Fibroblast of lung (primary cell): ENCODE measurements at regions not wholly inside any gene's neighbourhood (a gene's known extent, or its start where the extent isn't known, plus 50 kb on each side); places are given as distances from the start of the nearest gene placed in this dataset.
A peak's percentile ranks its signal among the peaks of the same experiment; 100 is the strongest.

Experiments used
- DNase-seq, 2 donors: peaks; one replicate each; pipeline versions ENCODE4 v3.0.0 to v3.0.0-alpha.2; 2010; ENCODE audit warnings: low read depth in 2 of 2
- H2AFZ ChIP-seq: 2 replicates; pipeline ENCODE4 v1.5.1; 2012; ENCODE audit warnings: low read length, control low read depth, inconsistent platforms
- H3K27ac ChIP-seq: 2 replicates; pipeline ENCODE4 v1.5.1; 2011; ENCODE audit warnings: low read length, control low read depth; ENCODE audit not compliant: insufficient read depth
- H3K27me3 ChIP-seq: 2 replicates; pipeline ENCODE4 v1.5.1; 2011; ENCODE audit warnings: mild to moderate bottlenecking, low read length; ENCODE audit not compliant: control insufficient read depth, insufficient read depth
- H3K36me3 ChIP-seq: 2 replicates; pipeline ENCODE4 v1.5.1; 2011; ENCODE audit warnings: low read length; ENCODE audit not compliant: control insufficient read depth, insufficient read depth
- H3K4me1 ChIP-seq: 2 replicates; pipeline ENCODE4 v1.5.1; 2011; ENCODE audit warnings: low read length; ENCODE audit not compliant: control insufficient read depth, insufficient read depth; ENCODE audit errors: extremely low read depth
- H3K4me2 ChIP-seq: 2 replicates; pipeline ENCODE4 v1.5.1; 2011; ENCODE audit warnings: low read length, control low read depth; ENCODE audit not compliant: insufficient read depth; ENCODE audit errors: extremely low read depth
- H3K4me3 ChIP-seq, 4 experiments: fragments of 200-600 bp in 1 of 4; sonication (generic) in 1 of 4; replicated peaks in 1 of 4; 2 replicates each; pipeline ENCODE4 v1.5.1; 2011 to 2016; ENCODE audit warnings: low read length in 4 of 4, low read depth in 3 of 4, mild to moderate bottlenecking in 3 of 4, control low read depth in 2 of 4, inconsistent platforms in 1 of 4, mixed read lengths in 1 of 4; ENCODE audit not compliant: insufficient read depth in 1 of 4; ENCODE audit errors: control extremely low read depth in 1 of 4
- H3K79me2 ChIP-seq: 2 replicates; pipeline ENCODE4 v1.5.1; 2012; ENCODE audit warnings: mild to moderate bottlenecking, low read length, inconsistent platforms; ENCODE audit not compliant: control insufficient read depth, insufficient read depth
- H3K9ac ChIP-seq: 2 replicates; pipeline ENCODE4 v1.5.1; 2011; ENCODE audit warnings: mild to moderate bottlenecking, low read length, control low read depth; ENCODE audit not compliant: insufficient read depth
- H3K9me3 ChIP-seq: 2 replicates; pipeline ENCODE4 v1.5.1; 2012; ENCODE audit warnings: low read depth, low read length; ENCODE audit not compliant: control insufficient read depth, insufficient read depth
- H4K20me1 ChIP-seq: 2 replicates; pipeline ENCODE4 v1.5.1; 2011; ENCODE audit warnings: low read length; ENCODE audit not compliant: control insufficient read depth, insufficient read depth; ENCODE audit errors: extremely low read depth
- EZH2 ChIP-seq: IDR thresholded peaks from 2 replicates; pipeline ENCODE4 v1.5.1; 2012; ENCODE audit warnings: low read length, control low read depth, mild to moderate bottlenecking; ENCODE audit errors: missing control alignments
- TF ChIP-seq, protein P1 (sequence below), 2 donors: IDR thresholded peaks in 1 of 2; conservative IDR thresholded peaks in 1 of 2; 1 replicate in 1 of 2; 2 replicates in 1 of 2; pipeline ENCODE4 v1.5.1; 2011 to 2012; ENCODE audit warnings: low read length in 2 of 2, control low read depth in 1 of 2, inconsistent platforms in 1 of 2, low read depth in 1 of 2, mild to moderate bottlenecking in 1 of 2

- H3K79me2 ChIP-seq, result no peaks in the 10 kb centered on the region
- no peaks in the 10 kb centered on the region for H3K27me3 ChIP-seq
- no peaks in the 10 kb centered on the region for H3K9me3 ChIP-seq
- no peak overlapping the region for H3K4me3 ChIP-seq
- peaks cover 55% of the 10 kb centered on the region for H3K4me1 ChIP-seq
- H3K36me3 ChIP-seq, result no peaks in the 10 kb centered on the region
- H4K20me1 ChIP-seq, result no peaks in the 10 kb centered on the region
- peak overlapping the region; percentile 13 for H3K4me2 ChIP-seq
- TF ChIP-seq, protein P1, sequence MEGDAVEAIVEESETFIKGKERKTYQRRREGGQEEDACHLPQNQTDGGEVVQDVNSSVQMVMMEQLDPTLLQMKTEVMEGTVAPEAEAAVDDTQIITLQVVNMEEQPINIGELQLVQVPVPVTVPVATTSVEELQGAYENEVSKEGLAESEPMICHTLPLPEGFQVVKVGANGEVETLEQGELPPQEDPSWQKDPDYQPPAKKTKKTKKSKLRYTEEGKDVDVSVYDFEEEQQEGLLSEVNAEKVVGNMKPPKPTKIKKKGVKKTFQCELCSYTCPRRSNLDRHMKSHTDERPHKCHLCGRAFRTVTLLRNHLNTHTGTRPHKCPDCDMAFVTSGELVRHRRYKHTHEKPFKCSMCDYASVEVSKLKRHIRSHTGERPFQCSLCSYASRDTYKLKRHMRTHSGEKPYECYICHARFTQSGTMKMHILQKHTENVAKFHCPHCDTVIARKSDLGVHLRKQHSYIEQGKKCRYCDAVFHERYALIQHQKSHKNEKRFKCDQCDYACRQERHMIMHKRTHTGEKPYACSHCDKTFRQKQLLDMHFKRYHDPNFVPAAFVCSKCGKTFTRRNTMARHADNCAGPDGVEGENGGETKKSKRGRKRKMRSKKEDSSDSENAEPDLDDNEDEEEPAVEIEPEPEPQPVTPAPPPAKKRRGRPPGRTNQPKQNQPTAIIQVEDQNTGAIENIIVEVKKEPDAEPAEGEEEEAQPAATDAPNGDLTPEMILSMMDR (conservative IDR thresholded peaks at IDR 0.05 in 1 of 2, IDR thresholded peaks at IDR 0.05 in 1 of 2; ENCODE audit: low read depth in 1 of 2, low read length in 2 of 2), result no peak
- no peak for TF ChIP-seq EZH2
- DNase-seq, result peak in 1 of 2 donors; percentile 29
- H2AFZ ChIP-seq, result no peak overlapping the region
- peak overlapping the region; percentile 24 for H3K27ac ChIP-seq
- H3K9ac ChIP-seq, result no peak overlapping the region
Observed at GRCh38 chr3:55164876-55165275, 237.0 kb upstream of the LRTM1 start.

DNA sequence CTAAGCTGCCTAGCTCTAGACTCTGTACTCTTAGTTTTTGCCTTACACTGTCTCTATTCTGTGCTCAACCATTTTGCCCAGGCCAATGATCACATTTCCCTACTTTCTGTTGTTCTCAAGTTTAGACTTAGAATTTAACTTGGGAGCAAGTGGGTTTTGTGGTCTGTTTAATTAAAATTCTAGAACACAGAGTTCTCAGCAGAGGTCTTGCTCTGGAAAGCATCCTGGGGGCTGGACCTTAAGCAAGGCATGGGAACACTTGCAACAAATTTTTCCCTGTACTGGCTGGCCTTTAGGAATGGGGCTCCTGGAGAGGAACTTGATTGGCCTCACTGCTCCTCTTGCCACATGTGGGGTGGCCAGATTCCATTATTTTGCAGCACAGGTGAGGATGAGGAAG, 236.3 kb upstream of the LRTM1 start:
- H3K9me3 ChIP-seq, result no peaks in the 10 kb centered on the region
- H3K27me3 ChIP-seq, result no peaks in the 10 kb centered on the region
- H3K36me3 ChIP-seq, result no peaks in the 10 kb centered on the region
- H3K79me2 ChIP-seq, result no peaks in the 10 kb centered on the region
- H3K9ac ChIP-seq, result no peak overlapping the region
- no peak overlapping the region for H3K4me3 ChIP-seq
- no peaks in the 10 kb centered on the region for H4K20me1 ChIP-seq
- H3K4me2 ChIP-seq, result no peak overlapping the region
- H3K4me1 ChIP-seq, result peaks cover 56% of the 10 kb centered on the region
- H3K27ac ChIP-seq, result no peak overlapping the region
- TF ChIP-seq EZH2, result no peak
- TF ChIP-seq, protein P1 (conservative IDR thresholded peaks at IDR 0.05 in 1 of 2, IDR thresholded peaks at IDR 0.05 in 1 of 2; ENCODE audit: low read depth in 1 of 2, low read length in 2 of 2), result no peak
- DNase-seq, result peak in 1 of 2 donors; percentile 31
- H2AFZ ChIP-seq, result no peak overlapping the region

DNA sequence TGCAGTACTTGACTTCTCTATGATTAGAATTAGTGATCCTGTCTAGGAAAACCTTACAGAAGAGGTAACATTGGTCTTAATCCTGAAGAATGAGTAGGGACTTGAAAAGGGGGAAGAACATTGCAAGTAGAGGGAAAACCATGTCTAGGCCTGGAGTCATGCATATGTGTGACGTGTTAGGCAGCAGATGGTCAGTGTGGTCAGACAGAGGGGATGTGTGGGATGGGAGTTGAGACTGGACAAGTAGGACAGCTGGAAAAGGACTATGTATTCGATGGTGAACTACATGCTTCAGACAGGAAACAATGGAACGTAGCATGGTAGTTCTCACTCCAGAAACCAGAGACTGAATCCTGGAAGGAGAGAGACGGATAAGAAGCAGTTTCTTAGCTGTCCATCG, 235.6 kb upstream of the LRTM1 start:
- H3K79me2 ChIP-seq, result no peaks in the 10 kb centered on the region
- no peak for TF ChIP-seq EZH2
- TF ChIP-seq, protein P1 (conservative IDR thresholded peaks at IDR 0.05 in 1 of 2, IDR thresholded peaks at IDR 0.05 in 1 of 2; ENCODE audit: low read depth in 1 of 2, low read length in 2 of 2), result no peak
- H2AFZ ChIP-seq, result no peak overlapping the region
- no peaks in the 10 kb centered on the region for H3K27me3 ChIP-seq
- no peak for DNase-seq
- no peak overlapping the region for H3K9ac ChIP-seq
- no peaks in the 10 kb centered on the region for H3K9me3 ChIP-seq
- no peaks in the 10 kb centered on the region for H3K36me3 ChIP-seq
- H3K4me1 ChIP-seq, result peaks cover 48% of the 10 kb centered on the region
- H4K20me1 ChIP-seq, result no peaks in the 10 kb centered on the region
- H3K4me3 ChIP-seq, result no peak overlapping the region
- H3K27ac ChIP-seq, result no peak overlapping the region
- no peak overlapping the region for H3K4me2 ChIP-seq
